IMR-90 (cell line): ENCODE measurements at regions not wholly inside any gene's neighbourhood (a gene's known extent, or its start where the extent isn't known, plus 50 kb on each side); places are given as distances from the start of the nearest gene placed in this dataset.
A peak's percentile ranks its signal among the peaks of the same experiment; 100 is the strongest.

Experiments used
- ATAC-seq: fragments of 200-7000 bp; cut with Tn5 transposase; 2 replicates; pipeline ENCODE4 v1.9.1; 2020; ENCODE audit warnings: low read depth, mild to moderate bottlenecking, moderate library complexity
- BruUV-seq: library from RNA; stranded (reverse); fragments of 400-500 nt; replicated peaks from 2 replicates; lab custom pipeline; 2021; lab: Mats Ljungman, UMichigan
- CTCF ChIA-PET: fragments of 300-600 bp; formaldehyde crosslinking; extraction: SDS; loops from one replicate; lab custom pipeline; 2021; ENCODE audit warnings: antibody characterized with exemption; lab: Yijun Ruan, JAX
- POLR2A ChIA-PET: fragments of 300-600 bp; sonication (Branson Sonifier 250); formaldehyde crosslinking; loops from one replicate; lab custom pipeline; 2022; ENCODE audit warnings: antibody characterized with exemption; ENCODE audit not compliant: unreplicated experiment; lab: Charles Lee
- DNase-seq: peaks from one replicate; pipeline ENCODE4 v3.0.0; 2013
- H2AFZ ChIP-seq: replicated peaks from 2 replicates; pipeline ENCODE3; 2013; ENCODE audit warnings: low read length, mild to moderate bottlenecking; ENCODE audit not compliant: poor library complexity
- H2AK5ac ChIP-seq: 2 replicates; pipeline ENCODE4 v1.6.1; 2013; ENCODE audit warnings: low read depth, low read length, inconsistent platforms
- H2AK9ac ChIP-seq: replicated peaks from 2 replicates; pipeline ENCODE3; 2013; ENCODE audit warnings: mild to moderate bottlenecking, low read depth, low read length, moderate library complexity; ENCODE audit not compliant: poor library complexity
- H2BK120ac ChIP-seq: 2 replicates; pipeline ENCODE4 v1.6.1; 2013; ENCODE audit warnings: low read depth, low read length, inconsistent platforms
- H2BK15ac ChIP-seq: 3 replicates; pipeline ENCODE4 v1.6.1; 2013; ENCODE audit warnings: low read depth, low read length, inconsistent platforms
- H2BK20ac ChIP-seq: 2 replicates; pipeline ENCODE4 v1.6.1; 2013; ENCODE audit warnings: low read depth, mild to moderate bottlenecking, inconsistent platforms, low read length, moderate library complexity
- H2BK5ac ChIP-seq: 2 replicates; pipeline ENCODE4 v1.6.1; 2013; ENCODE audit warnings: mild to moderate bottlenecking, low read depth, low read length, inconsistent platforms; ENCODE audit not compliant: poor library complexity, severe bottlenecking
- H3K14ac ChIP-seq: replicated peaks from 2 replicates; pipeline ENCODE4 v1.6.1; 2013; ENCODE audit warnings: low read depth, low read length, inconsistent platforms
- H3K18ac ChIP-seq: 2 replicates; pipeline ENCODE4 v1.6.1; 2013; ENCODE audit warnings: low read depth, low read length, control low read depth
- H3K23ac ChIP-seq: 2 replicates; pipeline ENCODE4 v1.6.1; 2013; ENCODE audit warnings: low read depth, low read length, inconsistent platforms
- H3K27ac ChIP-seq: 2 replicates; pipeline ENCODE4 v1.5.1; 2013; ENCODE audit warnings: mild to moderate bottlenecking, control low read depth, low read length; ENCODE audit not compliant: insufficient read depth
- H3K27me3 ChIP-seq: 2 replicates; pipeline ENCODE4 v1.6.1; 2013; ENCODE audit warnings: low read length; ENCODE audit not compliant: control insufficient read depth, insufficient read depth
- H3K36me3 ChIP-seq: 2 replicates; pipeline ENCODE4 v1.6.1; 2013; ENCODE audit warnings: low read length, mixed read lengths; ENCODE audit not compliant: control insufficient read depth, insufficient read depth
- H3K4ac ChIP-seq: 2 replicates; pipeline ENCODE4 v1.6.1; 2013; ENCODE audit warnings: low read depth, low read length, inconsistent platforms
- H3K4me1 ChIP-seq: 2 replicates; pipeline ENCODE4 v1.6.1; 2013; ENCODE audit warnings: low read length, mixed read lengths; ENCODE audit not compliant: control insufficient read depth, insufficient read depth
- H3K4me2 ChIP-seq: 2 replicates; pipeline ENCODE4 v1.6.1; 2013; ENCODE audit warnings: low read depth, mild to moderate bottlenecking, control low read depth, low read length, moderate library complexity
- H3K4me3 ChIP-seq: 2 replicates; pipeline ENCODE4 v1.5.1; 2013; ENCODE audit warnings: low read depth, mild to moderate bottlenecking, control low read depth, low read length, moderate library complexity; ENCODE audit not compliant: insufficient read depth
- H3K56ac ChIP-seq: 2 replicates; pipeline ENCODE4 v1.6.1; 2013; ENCODE audit warnings: low read length, inconsistent platforms; ENCODE audit not compliant: insufficient read depth; ENCODE audit errors: extremely low read depth
- H3K79me1 ChIP-seq, 2 experiments: 2 replicates each; pipeline ENCODE4 v1.6.1; 2013; ENCODE audit warnings: low read length in 2 of 2, inconsistent platforms in 1 of 2, low read depth in 1 of 2
- H3K9ac ChIP-seq: 2 replicates; pipeline ENCODE4 v1.6.1; 2013; ENCODE audit warnings: low read depth, low read length, control low read depth
- H3K9me1 ChIP-seq: 2 replicates; pipeline ENCODE4 v1.6.1; 2013; ENCODE audit warnings: low read length, inconsistent platforms; ENCODE audit not compliant: insufficient read depth
- H3K9me3 ChIP-seq: 2 replicates; pipeline ENCODE4 v1.6.1; 2013; ENCODE audit warnings: low read length; ENCODE audit not compliant: control insufficient read depth, insufficient read depth
- H4K20me1 ChIP-seq: 2 replicates; pipeline ENCODE4 v1.6.1; 2013; ENCODE audit warnings: low read length, inconsistent platforms; ENCODE audit not compliant: insufficient read depth
- H4K5ac ChIP-seq: 2 replicates; pipeline ENCODE4 v1.6.1; 2013; ENCODE audit warnings: mild to moderate bottlenecking, low read depth, low read length, control low read depth
- H4K8ac ChIP-seq, 2 experiments: 2 replicates each; pipeline ENCODE4 v1.6.1; 2013; ENCODE audit warnings: low read depth in 2 of 2, low read length in 2 of 2, control low read depth in 1 of 2, inconsistent platforms in 1 of 2
- H4K91ac ChIP-seq: 2 replicates; pipeline ENCODE4 v1.6.1; 2013; ENCODE audit warnings: low read depth, low read length, inconsistent platforms; ENCODE audit not compliant: insufficient read depth
- CEBPB ChIP-seq: IDR thresholded peaks from 2 replicates; pipeline ENCODE4 v1.6.1; 2012; ENCODE audit warnings: low read depth, low read length, improper control_type of control experiment
- CHD1 ChIP-seq: IDR thresholded peaks from 2 replicates; pipeline ENCODE4 v1.6.1; 2012; ENCODE audit warnings: low read depth, low read length, improper control_type of control experiment
- CTCF ChIP-seq: conservative IDR thresholded peaks from 2 replicates; pipeline ENCODE4 v1.5.1; 2012; ENCODE audit warnings: mild to moderate bottlenecking, low read depth, low read length, improper control_type of control experiment
- ELK1 ChIP-seq: fragments of 150-350 bp; IDR thresholded peaks from 2 replicates; pipeline ENCODE4 v1.6.1; 2016; ENCODE audit warnings: low read depth, mild to moderate bottlenecking, low read length, moderate library complexity, borderline replicate concordance
- MAZ ChIP-seq: IDR thresholded peaks from 2 replicates; pipeline ENCODE4 v1.6.1; 2012; ENCODE audit warnings: low read depth, mild to moderate bottlenecking, low read length, improper control_type of control experiment, moderate library complexity, borderline replicate concordance
- MXI1 ChIP-seq: IDR thresholded peaks from 2 replicates; pipeline ENCODE4 v1.6.1; 2012; ENCODE audit warnings: low read depth, mild to moderate bottlenecking, low read length, moderate library complexity, borderline replicate concordance
- NFE2L2 ChIP-seq: fragments of 150-350 bp; IDR thresholded peaks from 2 replicates; pipeline ENCODE4 v1.6.1; 2016; ENCODE audit warnings: low read depth, mild to moderate bottlenecking, low read length
- POLR2A ChIP-seq: IDR thresholded peaks from 2 replicates; pipeline ENCODE4 v1.6.1; 2012; ENCODE audit warnings: mild to moderate bottlenecking, low read depth, low read length
- RAD21 ChIP-seq: IDR thresholded peaks from 2 replicates; pipeline ENCODE4 v1.6.1; 2012; ENCODE audit warnings: low read length, improper control_type of control experiment
- RCOR1 ChIP-seq: IDR thresholded peaks from 2 replicates; pipeline ENCODE4 v1.6.1; 2012; ENCODE audit warnings: mild to moderate bottlenecking, low read length, improper control_type of control experiment; ENCODE audit not compliant: insufficient replicate concordance
- RFX5 ChIP-seq: IDR thresholded peaks from 2 replicates; pipeline ENCODE4 v1.8.0; 2012; ENCODE audit warnings: low read depth, mild to moderate bottlenecking, low read length, moderate library complexity
- SMC3 ChIP-seq: fragments of 150-350 bp; IDR thresholded peaks from 2 replicates; pipeline ENCODE4 v1.6.1; 2016; ENCODE audit warnings: low read depth, mild to moderate bottlenecking, antibody characterized with exemption, low read length, moderate library complexity
- USF2 ChIP-seq: fragments of 150-350 bp; IDR thresholded peaks from 2 replicates; pipeline ENCODE4 v1.6.1; 2017; ENCODE audit warnings: mild to moderate bottlenecking, antibody characterized with exemption, low read length, low read depth
- WGBS, 2 experiments: methylation state at CpG; one replicate each; pipeline versions ENCODE4 v1.1.5 to v1.1.7; 2013; ENCODE audit warnings: missing lambda C conversion rate in 2 of 2; ENCODE audit not compliant: insufficient read length in 1 of 2; ENCODE audit errors: extremely low coverage in 2 of 2; 5-methylcytosine and 5-hydroxymethylcytosine counted together
- dilution Hi-C: fragments of 300-500 bp; cut with HindIII; formaldehyde crosslinking; loops from one replicate; pipeline ENCODE4 v1.14.3; 2018; ENCODE audit warnings: low sequenced_read_pairs; ENCODE audit not compliant: unreplicated experiment
- in situ Hi-C: fragments of 300-500 bp; cut with MboI; formaldehyde crosslinking; loops from 3 replicates; pipeline ENCODE4 v1.14.3; 2019; ENCODE audit warnings: low sequenced_read_pairs, inconsistent platforms, mixed read lengths
- intact Hi-C: fragments of 100-400 bp; cut with micrococcal nuclease; formaldehyde crosslinking; loops from 2 replicates; pipeline ENCODE4 v1.10.0; 2022

GRCh38 chr2:51324051-51324450, 292.1 kb upstream of the NRXN1 start:
- ChIA-PET CTCF (no interaction called here), POLR2A (no interaction called here)
- H3K27ac ChIP-seq = no peak overlapping the region
- H3K4me1 ChIP-seq = no peaks in the 10 kb centered on the region
- no peak overlapping the region for H3K14ac ChIP-seq
- no CpG with 5 or more reads among the region's 4 CpGs for WGBS, 2 experiments
- no peak overlapping the region for H2AK5ac ChIP-seq
- H4K91ac ChIP-seq = no peak overlapping the region
- H3K9me3 ChIP-seq = no peaks in the 10 kb centered on the region
- H2AK9ac ChIP-seq = no peak overlapping the region
- peak overlapping the region; percentile 36; the same call in 1 of the 2 replicates for H3K18ac ChIP-seq
- ATAC-seq = no peak
- no peak overlapping the region for H2BK20ac ChIP-seq
- H3K27me3 ChIP-seq = no peaks in the 10 kb centered on the region
- no peak overlapping the region for H2BK5ac ChIP-seq
- no peak overlapping the region for H3K4ac ChIP-seq
- H4K8ac ChIP-seq = no peak overlapping the region
- H3K23ac ChIP-seq = no peak overlapping the region
- intact Hi-C loops (no loop called here), dilution Hi-C loops (no loop called here), in situ Hi-C loops (no loop called here)
- H4K5ac ChIP-seq = no peak overlapping the region
- H3K4me2 ChIP-seq = no peak overlapping the region
- H3K56ac ChIP-seq = no peak overlapping the region
- no peaks in the 10 kb centered on the region for H3K36me3 ChIP-seq
- no peak overlapping the region for H3K4me3 ChIP-seq
- no peak overlapping the region for H2BK15ac ChIP-seq
- H3K79me1 ChIP-seq = no peaks in the 10 kb centered on the region
- no peak overlapping the region for H2BK120ac ChIP-seq
- H2AFZ ChIP-seq = no peak overlapping the region
- no peak for DNase-seq
- H3K9ac ChIP-seq = no peak overlapping the region
- BruUV-seq = no TSS peak
- no peaks in the 10 kb centered on the region for H3K9me1 ChIP-seq
- TF ChIP-seq NFE2L2 = no peak
- TF ChIP-seq RAD21 = no peak
- TF ChIP-seq RFX5 = no peak
- TF ChIP-seq CTCF = no peak
- TF ChIP-seq MAZ = no peak
- TF ChIP-seq SMC3 = no peak
- no peak for TF ChIP-seq ELK1
- TF ChIP-seq USF2 = no peak
- TF ChIP-seq POLR2A = no peak
- TF ChIP-seq MXI1 = no peak
- TF ChIP-seq CEBPB = no peak
- no peak for TF ChIP-seq CHD1
- TF ChIP-seq RCOR1 = no peak
- no peaks in the 10 kb centered on the region for H4K20me1 ChIP-seq
